Heart right ventricle (tissue), 16 donors: ENCODE measurements at regions not wholly inside any gene's neighbourhood (a gene's known extent, or its start where the extent isn't known, plus 50 kb on each side); places are given as distances from the start of the nearest gene placed in this dataset.

ENCODE experiments used
- ATAC-seq, 8 donors: fragments of 200-7000 bp; cut with Tn5 transposase; one replicate each; pipeline ENCODE4 v1.9.1; 2020; ENCODE audit warnings: mild to moderate bottlenecking in 8 of 8, moderate library complexity in 8 of 8, moderate number of reproducible peaks in 1 of 8
- DNase-seq, 2 donors: peaks; one replicate each; pipeline ENCODE4 v3.0.0-alpha.2; 2020
- H3K27ac ChIP-seq, 10 donors: fragments of 200-600 bp; sonication (generic) in 2 of 10; one replicate each; pipeline versions ENCODE4 v1.5.0 to v1.8.0; 2020 to 2022; ENCODE audit warnings: mild to moderate bottlenecking in 3 of 10
- H3K27me3 ChIP-seq, 7 donors: fragments of 200-600 bp; one replicate each; pipeline ENCODE4 v1.8.0; 2021 to 2022; ENCODE audit warnings: mild to moderate bottlenecking in 2 of 7
- H3K36me3 ChIP-seq, 9 donors: fragments of 200-600 bp; sonication (generic) in 1 of 9; one replicate each; pipeline versions ENCODE4 v1.5.0 to v1.8.0; 2020 to 2022; ENCODE audit warnings: mild to moderate bottlenecking in 2 of 9
- H3K4me1 ChIP-seq, 9 donors: fragments of 200-600 bp; sonication (generic) in 1 of 9; one replicate each; pipeline versions ENCODE4 v1.5.0 to v1.8.0; 2020 to 2022; ENCODE audit warnings: mild to moderate bottlenecking in 4 of 9
- H3K4me3 ChIP-seq, 10 donors: fragments of 200-600 bp; sonication (generic) in 2 of 10; one replicate each; pipeline versions ENCODE4 v1.5.0 to v1.8.0; 2020 to 2022; ENCODE audit warnings: mild to moderate bottlenecking in 7 of 10, moderate library complexity in 2 of 10
- H3K9me3 ChIP-seq, 11 donors: fragments of 200-600 bp in 10 of 11; sonication (generic) in 2 of 11; one replicate each; pipeline versions ENCODE4 v1.5.0 to v1.8.0; 2013 to 2022; ENCODE audit warnings: mild to moderate bottlenecking in 2 of 11, control low read depth in 1 of 11, moderate library complexity in 1 of 11
- WGBS, 2 donors: extraction: QIAGEN DNeasy Blood & Tissue Kit; methylation state at CpG; one replicate each; pipeline ENCODE4 v1.1.7; 2013; ENCODE audit warnings: inconsistent platforms in 1 of 2; 5-methylcytosine and 5-hydroxymethylcytosine counted together
- intact Hi-C, 10 donors: fragments of 100-400 bp; cut with DNase I; formaldehyde crosslinking; loops; one replicate each; pipeline versions ENCODE4 v1.11.1 to v1.14.2; 2022
- TF ChIP-seq, protein P1 (sequence below), 9 donors: fragments of 200-600 bp; sonication (generic) in 2 of 9; IDR thresholded peaks; one replicate each; pipeline versions ENCODE4 v1.5.0 to v1.8.0; 2021 to 2022; ENCODE audit warnings: antibody characterized with exemption in 9 of 9, mild to moderate bottlenecking in 5 of 9, moderate library complexity in 1 of 9
- donor health status: Arrhythmogenic right ventricular cardiomyopathy.
- donor health status: ischemic (EF 13 %, LVEDD 7.1; RV severe dilation, severe dysfunction).
- donor health status: healthy with polysubstance abuse.
- donor health status: DM: no; HTN: yes; CAD: no.
- donor health status: DM: no; HTN: no; CAD: no.
- donor health status: ischemic (EF 25% LVEDD 6.9; RV normal size, moderate dysfunction).
- donor health status: ischemic (EF 25% LVEDD 5.7; RV mildly dilated, moderate dysfunction).
- donor health status: healthy.
- donor health status: DM: yes; HTN: yes; CAD: no.
- donor health status: Ischemic cardiomyopathy.
- donor health status: ischemic (EF 35%, LVEDD 5.7; RV mildly dilated, moderate dysfunction).
- donor health status: nonischemic (EF 11% LVEDD 7.7; RV severe dilation, severe dysfunction).
- donor health status: DM: yes; HTN: yes; CAD: no.
- donor health status: PGD.
- donor health status: ischemic (EF 29% LVEDD 5.4; RV normal size, mild dysfunction).
- donor health status: nonischemic (EF 23%, LVEDD 6.1; RV moderate dilation, normal function).

DNA sequence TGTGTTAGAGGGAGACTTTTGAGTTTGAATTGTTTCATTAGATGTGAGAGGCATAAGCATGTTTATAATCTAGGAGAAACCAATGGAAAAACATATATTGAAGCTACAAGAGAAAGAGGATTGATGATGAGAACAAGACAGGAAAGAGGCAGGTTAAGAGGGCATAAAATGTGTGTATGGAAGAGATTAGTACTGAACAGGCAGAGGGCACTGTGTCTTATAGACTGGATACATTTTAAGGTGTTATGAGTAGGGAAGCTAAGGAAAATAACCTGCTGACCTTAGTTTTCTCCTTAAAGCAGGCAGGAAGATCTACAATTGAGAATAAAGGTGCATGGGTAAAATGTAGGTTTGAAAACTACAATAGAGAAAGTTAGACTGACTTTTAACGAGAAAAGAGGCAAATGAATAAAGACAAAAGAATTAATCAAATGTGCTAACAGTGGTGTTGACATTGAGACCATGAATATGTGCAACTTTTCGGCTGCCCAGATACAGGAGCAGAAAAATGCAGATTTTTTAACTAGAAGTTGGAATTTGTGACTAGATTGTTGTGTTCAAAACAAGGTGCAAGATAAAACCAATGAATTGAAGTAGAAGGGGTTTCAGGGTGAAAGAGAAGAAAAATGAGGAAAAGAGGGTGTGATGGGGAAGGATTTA lies 846.3 kb downstream of the HACE1 start:
- Histone ChIP-seq H3K27ac (no peak overlapping the region), H3K9me3 (peaks cover 0 to 6% (median 0%) of the 10 kb centered on the region in 11 donors), H3K36me3 (no peaks in the 10 kb centered on the region), H3K4me1 (no peaks in the 10 kb centered on the region), H3K27me3 (no peaks in the 10 kb centered on the region), H3K4me3 (no peak overlapping the region)
- ATAC-seq (no peak), DNase-seq (no peak)
- WGBS, 2 donors = 51 to 58% methylated on average over 2 of the region's 2 CpGs
- TF ChIP-seq, protein P1, sequence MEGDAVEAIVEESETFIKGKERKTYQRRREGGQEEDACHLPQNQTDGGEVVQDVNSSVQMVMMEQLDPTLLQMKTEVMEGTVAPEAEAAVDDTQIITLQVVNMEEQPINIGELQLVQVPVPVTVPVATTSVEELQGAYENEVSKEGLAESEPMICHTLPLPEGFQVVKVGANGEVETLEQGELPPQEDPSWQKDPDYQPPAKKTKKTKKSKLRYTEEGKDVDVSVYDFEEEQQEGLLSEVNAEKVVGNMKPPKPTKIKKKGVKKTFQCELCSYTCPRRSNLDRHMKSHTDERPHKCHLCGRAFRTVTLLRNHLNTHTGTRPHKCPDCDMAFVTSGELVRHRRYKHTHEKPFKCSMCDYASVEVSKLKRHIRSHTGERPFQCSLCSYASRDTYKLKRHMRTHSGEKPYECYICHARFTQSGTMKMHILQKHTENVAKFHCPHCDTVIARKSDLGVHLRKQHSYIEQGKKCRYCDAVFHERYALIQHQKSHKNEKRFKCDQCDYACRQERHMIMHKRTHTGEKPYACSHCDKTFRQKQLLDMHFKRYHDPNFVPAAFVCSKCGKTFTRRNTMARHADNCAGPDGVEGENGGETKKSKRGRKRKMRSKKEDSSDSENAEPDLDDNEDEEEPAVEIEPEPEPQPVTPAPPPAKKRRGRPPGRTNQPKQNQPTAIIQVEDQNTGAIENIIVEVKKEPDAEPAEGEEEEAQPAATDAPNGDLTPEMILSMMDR (IDR thresholded peaks at IDR 0.05) = no peak
- intact Hi-C loops = no loop called here

DNA sequence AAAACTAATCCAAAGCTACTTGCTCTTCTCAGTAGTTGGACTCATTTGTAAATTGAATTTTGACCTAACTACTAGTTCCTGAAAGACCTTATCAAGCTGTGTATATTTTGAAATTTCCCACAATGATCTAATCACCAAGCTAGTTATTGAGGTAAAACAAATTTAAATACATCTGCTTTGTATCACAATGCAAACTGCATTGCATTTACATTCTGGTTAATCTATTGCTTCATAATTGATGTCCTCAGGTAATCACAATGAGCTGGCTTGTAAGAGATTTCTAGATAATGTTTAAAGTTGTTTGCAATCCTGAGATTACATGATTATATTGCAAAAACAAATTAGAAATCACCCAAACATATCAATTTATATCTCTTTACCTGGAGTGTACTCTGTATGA lies 848.8 kb downstream of the HACE1 start:
- intact Hi-C loops = no loop called here
- H3K27me3 ChIP-seq = no peaks in the 10 kb centered on the region
- no peak overlapping the region for H3K27ac ChIP-seq
- TF ChIP-seq, protein P1 (IDR thresholded peaks at IDR 0.05) = no peak
- H3K4me3 ChIP-seq = no peak overlapping the region
- no peaks in the 10 kb centered on the region for H3K36me3 ChIP-seq
- no peaks in the 10 kb centered on the region for H3K4me1 ChIP-seq
- ATAC-seq (no peak), DNase-seq (no peak)
- peaks cover 0 to 6% (median 0%) of the 10 kb centered on the region in 11 donors for H3K9me3 ChIP-seq

- TF ChIP-seq, protein P1 (IDR thresholded peaks at IDR 0.05) = no peak
- DNase-seq (no peak), ATAC-seq (no peak)
- WGBS, 2 donors = 75 to 78% methylated on average over 3 of the region's 3 CpGs
- Histone ChIP-seq H3K9me3 (peaks cover 0 to 4% (median 0%) of the 10 kb centered on the region in 11 donors), H3K4me1 (no peaks in the 10 kb centered on the region), H3K4me3 (no peak overlapping the region), H3K36me3 (no peaks in the 10 kb centered on the region), H3K27me3 (no peaks in the 10 kb centered on the region), H3K27ac (no peak overlapping the region)
- intact Hi-C loops = no loop called here
Measured at GRCh38 chr6:104003803-104004516, 855.8 kb downstream of the HACE1 start.

DNA sequence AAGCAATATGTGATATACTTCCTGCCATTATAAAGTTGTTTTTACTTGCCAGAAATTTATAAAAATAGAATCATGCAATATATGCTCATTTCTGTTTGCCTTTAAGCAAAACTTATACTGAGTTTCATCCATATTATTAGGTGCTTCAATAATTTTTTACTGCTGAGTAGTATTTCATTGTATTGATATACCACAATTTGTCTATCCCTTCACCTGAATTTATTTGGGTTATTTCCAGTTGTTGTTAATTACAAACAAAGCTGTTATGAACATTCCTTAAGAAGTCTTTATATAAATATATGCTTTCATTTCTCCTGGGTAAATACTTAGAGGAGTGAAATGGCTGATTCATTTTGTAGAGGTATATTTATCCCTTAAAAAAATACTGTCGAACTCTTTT lies 864.1 kb downstream of the HACE1 start:
- no peaks in the 10 kb centered on the region for H3K27me3 ChIP-seq
- TF ChIP-seq, protein P1 (IDR thresholded peaks at IDR 0.05) = no peak
- intact Hi-C loops = no loop called here
- ATAC-seq (no peak), DNase-seq (no peak)
- H3K4me1 ChIP-seq = no peaks in the 10 kb centered on the region
- no peak overlapping the region for H3K4me3 ChIP-seq
- no peak overlapping the region for H3K27ac ChIP-seq
- no peaks in the 10 kb centered on the region for H3K36me3 ChIP-seq
- H3K9me3 ChIP-seq = no peaks in the 10 kb centered on the region
- WGBS, 2 donors = 78 to 80% methylated on average over 1 of the region's 1 CpG
